CD4-positive, alpha-beta T cell (primary cell): ENCODE measurements at regions not wholly inside any gene's neighbourhood (a gene's known extent, or its start where the extent isn't known, plus 50 kb on each side); places are given as distances from the start of the nearest gene placed in this dataset.

Experiments
- ATAC-seq: fragments of 200-7000 bp; cut with Tn5 transposase; one replicate; pipeline ENCODE4 v1.10.0; 2022; ENCODE audit warnings: mild to moderate bottlenecking; ENCODE audit not compliant: poor library complexity
- CTCF ChIA-PET: fragments of 350-600 bp; sonication (Branson Sonifier 250); formaldehyde crosslinking; loops from one replicate; lab custom pipeline; 2021; ENCODE audit warnings: antibody characterized with exemption, inconsistent platforms; lab: Charles Lee
- POLR2A ChIA-PET: fragments of 350-600 bp; sonication (Branson Sonifier 250); formaldehyde crosslinking; loops from one replicate; lab custom pipeline; 2021; ENCODE audit warnings: antibody characterized with exemption, inconsistent platforms; lab: Charles Lee
- DNase-seq, 14 experiments: peaks; one replicate each; pipeline ENCODE4 v3.0.0-alpha.2; 2013 to 2020; ENCODE audit warnings: mixed read lengths in 2 of 14
- H3K27ac ChIP-seq, 2 donors: one replicate each; pipeline versions ENCODE4 v1.5.1 to v1.7.0; 2013; ENCODE audit warnings: low read length in 2 of 2, low read depth in 1 of 2, mild to moderate bottlenecking in 1 of 2
- H3K27me3 ChIP-seq, 2 experiments: 1 replicate in 1 of 2; 2 replicates in 1 of 2; pipeline versions ENCODE4 v1.6.1 to v1.7.0; 2013; ENCODE audit warnings: low read length in 2 of 2, control low read depth in 1 of 2, mild to moderate bottlenecking in 1 of 2, moderate library complexity in 1 of 2; ENCODE audit not compliant: insufficient read depth in 2 of 2, control insufficient read depth in 1 of 2
- H3K36me3 ChIP-seq: one replicate; pipeline ENCODE4 v1.6.1; 2013; ENCODE audit warnings: low read length, control low read depth; ENCODE audit not compliant: insufficient read depth
- H3K4me1 ChIP-seq: one replicate; pipeline ENCODE4 v1.6.1; 2013; ENCODE audit warnings: low read length, control low read depth; ENCODE audit not compliant: insufficient read depth
- H3K4me3 ChIP-seq: one replicate; pipeline ENCODE4 v1.5.1; 2013; ENCODE audit warnings: mild to moderate bottlenecking, low read length, moderate library complexity
- H3K9me3 ChIP-seq, 2 experiments: 1 replicate in 1 of 2; 2 replicates in 1 of 2; pipeline versions ENCODE4 v1.6.1 to v1.7.0; 2013; ENCODE audit warnings: low read length in 2 of 2, mild to moderate bottlenecking in 2 of 2, control low read depth in 1 of 2, moderate library complexity in 1 of 2; ENCODE audit not compliant: control insufficient read depth in 1 of 2, insufficient read depth in 1 of 2
- H3K27ac Mint-ChIP-seq: one replicate; pipeline ENCODE4 v1.8.0; 2020; ENCODE audit warnings: mixed read lengths
- H3K27me3 Mint-ChIP-seq: one replicate; pipeline ENCODE4 v1.8.0; 2021; ENCODE audit warnings: mixed read lengths
- H3K36me3 Mint-ChIP-seq: one replicate; pipeline ENCODE4 v1.8.0; 2021; ENCODE audit warnings: low read depth, mixed read lengths
- H3K4me1 Mint-ChIP-seq: one replicate; pipeline ENCODE4 v1.8.0; 2021; ENCODE audit warnings: low read depth, mixed read lengths
- H3K4me3 Mint-ChIP-seq: one replicate; pipeline ENCODE4 v1.8.0; 2020; ENCODE audit warnings: mild to moderate bottlenecking, mixed read lengths
- H3K9me3 Mint-ChIP-seq: one replicate; pipeline ENCODE4 v1.8.0; 2020; ENCODE audit warnings: mixed read lengths
- CTCF ChIP-seq: fragments of 200-600 bp; IDR thresholded peaks from one replicate; pipeline ENCODE4 v1.8.0; 2022; ENCODE audit warnings: antibody characterized with exemption, mild to moderate bottlenecking
- intact Hi-C, 2 experiments: fragments of 100-400 bp; cut with DNase I in 1 of 2; cut with micrococcal nuclease in 1 of 2; formaldehyde crosslinking; loops; one replicate each; pipeline versions ENCODE4 v1.15.1 to v1.9.0; 2023 to 2025; cut with DNase I, micrococcal nuclease

GRCh38 chr4:59814402-59815010, 1385.6 kb upstream of the ADGRL3 start:
- Mint-ChIP-seq H3K4me1 (peaks cover 22% of the 10 kb centered on the region), H3K36me3 (no peaks in the 10 kb centered on the region), H3K27ac (no peak overlapping the region), H3K4me3 (no peak overlapping the region), H3K9me3 (no peaks in the 10 kb centered on the region), H3K27me3 (no peaks in the 10 kb centered on the region)
- ATAC-seq (no peak), DNase-seq (no peak)
- CTCF ChIA-PET, result no interaction called here
- POLR2A ChIA-PET, result no interaction called here
- H3K36me3 ChIP-seq, result no peaks in the 10 kb centered on the region
- H3K27me3 ChIP-seq, result no peaks in the 10 kb centered on the region
- no peak for TF ChIP-seq CTCF
- no peak overlapping the region for H3K27ac ChIP-seq
- intact Hi-C loops, result no loop called here
- H3K4me3 ChIP-seq, result no peak overlapping the region
- H3K9me3 ChIP-seq, result no peaks in the 10 kb centered on the region
- H3K4me1 ChIP-seq, result no peaks in the 10 kb centered on the region

- POLR2A ChIA-PET, result no interaction called here
- H3K4me1 Mint-ChIP-seq, result peaks cover 22% of the 10 kb centered on the region
- H3K27me3 Mint-ChIP-seq, result no peaks in the 10 kb centered on the region
- H3K27ac Mint-ChIP-seq, result peak overlapping the region; percentile 35
- Histone ChIP-seq H3K4me3 (peak overlapping the region; percentile 26), H3K9me3 (peaks cover 0 to 8% of the 10 kb centered on the region in 2 experiments), H3K4me1 (no peaks in the 10 kb centered on the region), H3K27ac (no peak overlapping the region), H3K36me3 (no peaks in the 10 kb centered on the region), H3K27me3 (no peaks in the 10 kb centered on the region)
- no peaks in the 10 kb centered on the region for H3K36me3 Mint-ChIP-seq
- no peak for TF ChIP-seq CTCF
- CTCF ChIA-PET, result no interaction called here
- H3K4me3 Mint-ChIP-seq, result peak overlapping the region; percentile 83
- peaks cover 2% of the 10 kb centered on the region for H3K9me3 Mint-ChIP-seq
- ATAC-seq (peak; percentile 39), DNase-seq (peak in 2 of 14 experiments; percentile 5)
- intact Hi-C loops, result no loop called here
Observed at GRCh38 chr4:59818656-59819055, 1381.5 kb upstream of the ADGRL3 start.

- intact Hi-C loops, result no loop called here
Observed at GRCh38 chr4:59823311-59823710, 1376.8 kb upstream of the ADGRL3 start.

More at GRCh38 chr4:59823311-59823710, 1376.8 kb upstream of the ADGRL3 start:
- Histone ChIP-seq H3K4me3 (no peak overlapping the region), H3K36me3 (no peaks in the 10 kb centered on the region), H3K27ac (no peak overlapping the region), H3K9me3 (peaks cover 0 to 8% of the 10 kb centered on the region in 2 experiments), H3K4me1 (no peaks in the 10 kb centered on the region), H3K27me3 (no peaks in the 10 kb centered on the region)
- CTCF ChIA-PET, result no interaction called here
- no peak for ATAC-seq
- TF ChIP-seq CTCF, result no peak
- no peak for DNase-seq
- POLR2A ChIA-PET, result no interaction called here
- Mint-ChIP-seq H3K27me3 (no peaks in the 10 kb centered on the region), H3K9me3 (peaks cover 4% of the 10 kb centered on the region), H3K4me3 (no peak overlapping the region), H3K27ac (no peak overlapping the region), H3K36me3 (no peaks in the 10 kb centered on the region), H3K4me1 (no peaks in the 10 kb centered on the region)
